BE2C (cell line): ENCODE measurements at regions not wholly inside any gene's neighbourhood (a gene's known extent, or its start where the extent isn't known, plus 50 kb on each side); places are given as distances from the start of the nearest gene placed in this dataset.

ENCODE experiments used
- DNase-seq: peaks from one replicate; pipeline ENCODE4 v3.0.0-alpha.2; 2020
- H3K27me3 ChIP-seq: fragments of 250-450 bp; sonication (Bioruptor Pico); 2 replicates; pipeline ENCODE4 v1.5.1; 2020; ENCODE audit warnings: mild to moderate bottlenecking
- H3K36me3 ChIP-seq: fragments of 250-450 bp; sonication (Bioruptor Pico); 2 replicates; pipeline ENCODE4 v1.5.1; 2020; ENCODE audit warnings: mild to moderate bottlenecking
- H3K4me1 ChIP-seq: fragments of 250-450 bp; sonication (Bioruptor Pico); 2 replicates; pipeline ENCODE4 v1.5.1; 2020
- H3K4me3 ChIP-seq: 2 replicates; pipeline ENCODE4 v1.5.1; 2011; ENCODE audit warnings: low read depth, low read length
- H3K9me3 ChIP-seq: fragments of 250-450 bp; sonication (Bioruptor Pico); 2 replicates; pipeline ENCODE4 v1.5.1; 2020
- CTCF ChIP-seq: IDR thresholded peaks from 2 replicates; pipeline ENCODE4 v1.5.1; 2012; ENCODE audit warnings: mild to moderate bottlenecking, low read depth, low read length

- Histone ChIP-seq H3K4me1 (no peaks in the 10 kb centered on the region), H3K4me3 (no peak overlapping the region), H3K36me3 (no peaks in the 10 kb centered on the region), H3K9me3 (no peaks in the 10 kb centered on the region), H3K27me3 (no peaks in the 10 kb centered on the region)
- no peak for TF ChIP-seq CTCF
- no peak for DNase-seq
Measured at GRCh38 chr15:97718509-97718908, 242.0 kb upstream of the ARRDC4 start.

- Histone ChIP-seq H3K9me3 (no peaks in the 10 kb centered on the region), H3K4me1 (no peaks in the 10 kb centered on the region), H3K36me3 (no peaks in the 10 kb centered on the region), H3K4me3 (no peak overlapping the region), H3K27me3 (no peaks in the 10 kb centered on the region; the same call in 1 of the 2 replicates)
- no peak for DNase-seq
- no peak for TF ChIP-seq CTCF
Measured at GRCh38 chr15:97728791-97729190, 231.7 kb upstream of the ARRDC4 start.

GRCh38 chr15:97729270-97729669 lies 231.2 kb upstream of the ARRDC4 start:
- DNase-seq: no peak
- no peak overlapping the region for H3K4me3 ChIP-seq
- no peaks in the 10 kb centered on the region; the same call in 1 of the 2 replicates for H3K27me3 ChIP-seq
- no peaks in the 10 kb centered on the region for H3K36me3 ChIP-seq
- TF ChIP-seq CTCF: no peak
- H3K4me1 ChIP-seq: no peaks in the 10 kb centered on the region
- no peaks in the 10 kb centered on the region for H3K9me3 ChIP-seq

GRCh38 chr15:97730315-97730714 lies 230.2 kb upstream of the ARRDC4 start:
- Histone ChIP-seq H3K36me3 (no peaks in the 10 kb centered on the region), H3K27me3 (no peaks in the 10 kb centered on the region; the same call in 1 of the 2 replicates), H3K4me1 (no peaks in the 10 kb centered on the region), H3K9me3 (no peaks in the 10 kb centered on the region), H3K4me3 (no peak overlapping the region)
- TF ChIP-seq CTCF: no peak
- no peak for DNase-seq

GRCh38 chr15:97731859-97732258 lies 228.6 kb upstream of the ARRDC4 start:
- no peak overlapping the region for H3K4me3 ChIP-seq
- no peaks in the 10 kb centered on the region for H3K4me1 ChIP-seq
- no peak for DNase-seq
- no peaks in the 10 kb centered on the region; the same call in 1 of the 2 replicates for H3K27me3 ChIP-seq
- no peaks in the 10 kb centered on the region for H3K9me3 ChIP-seq
- H3K36me3 ChIP-seq: no peaks in the 10 kb centered on the region
- no peak for TF ChIP-seq CTCF

GRCh38 chr15:97733373-97733772 lies 227.1 kb upstream of the ARRDC4 start:
- Histone ChIP-seq H3K4me3 (no peak overlapping the region), H3K36me3 (no peaks in the 10 kb centered on the region), H3K9me3 (no peaks in the 10 kb centered on the region), H3K27me3 (no peaks in the 10 kb centered on the region; the same call in 1 of the 2 replicates), H3K4me1 (no peaks in the 10 kb centered on the region)
- no peak for TF ChIP-seq CTCF
- DNase-seq: no peak
